GM12872 (cell line): ENCODE measurements at regions not wholly inside any gene's neighbourhood (a gene's known extent, or its start where the extent isn't known, plus 50 kb on each side); places are given as distances from the start of the nearest gene placed in this dataset.

Source experiments
- CTCF ChIP-seq: IDR thresholded peaks from 3 replicates; pipeline ENCODE4 v1.5.1; 2011; ENCODE audit warnings: low read depth, mild to moderate bottlenecking, low read length, moderate library complexity; ENCODE audit not compliant: insufficient read depth

GRCh38 chr10:94061026-94061425, 67.3 kb downstream of the PLCE1 start:
- TF ChIP-seq CTCF = no peak

- no peak for TF ChIP-seq CTCF
Measured at GRCh38 chr10:94062611-94063010, 68.9 kb downstream of the PLCE1 start.

GRCh38 chr10:94065362-94065761, 71.6 kb downstream of the PLCE1 start:
- no peak for TF ChIP-seq CTCF

GRCh38 chr10:94065787-94066186, 72.1 kb downstream of the PLCE1 start:
- TF ChIP-seq CTCF = no peak

- TF ChIP-seq CTCF = no peak
Measured at GRCh38 chr10:94066411-94066810, 72.7 kb downstream of the PLCE1 start.

GRCh38 chr10:94069884-94070283, 76.2 kb downstream of the PLCE1 start:
- no peak for TF ChIP-seq CTCF

GRCh38 chr10:94074462-94074861, 80.7 kb downstream of the PLCE1 start:
- no peak for TF ChIP-seq CTCF

- TF ChIP-seq CTCF = no peak
Measured at GRCh38 chr10:94075506-94075905, 81.8 kb downstream of the PLCE1 start.
